GM19468 (cell line): ENCODE measurements at regions not wholly inside any gene's neighbourhood (a gene's known extent, or its start where the extent isn't known, plus 50 kb on each side); places are given as distances from the start of the nearest gene placed in this dataset.

ENCODE experiments used
- ATAC-seq: cut with Tn5 transposase; IDR thresholded peaks from one replicate; pipeline ENCODE4 v1.9.1; 2021; ENCODE audit warnings: mild to moderate bottlenecking, moderate library complexity, moderate number of reproducible peaks; ENCODE audit not compliant: unreplicated experiment; ENCODE audit errors: extremely low read depth

DNA sequence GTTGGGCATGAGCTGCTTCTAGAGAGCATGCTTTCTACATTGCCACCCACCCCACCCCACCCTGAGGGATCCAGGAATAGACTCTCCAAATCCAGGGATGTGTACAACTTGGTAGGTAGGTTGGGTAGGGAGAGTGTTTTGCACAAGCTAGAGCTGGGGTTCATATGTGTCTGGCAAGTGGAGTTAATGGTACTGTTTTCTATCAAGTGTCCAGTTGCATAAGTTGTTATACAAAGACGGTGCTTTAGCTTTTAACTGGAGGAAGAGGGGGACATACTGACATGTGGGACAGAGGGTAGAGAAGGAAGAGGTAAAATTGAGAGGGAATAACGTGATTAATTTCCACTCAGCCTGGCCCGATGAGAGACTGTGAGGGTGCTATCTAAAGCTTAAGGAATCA lies 51.0 kb upstream of the TNC start:
- ATAC-seq = no peak

DNA sequence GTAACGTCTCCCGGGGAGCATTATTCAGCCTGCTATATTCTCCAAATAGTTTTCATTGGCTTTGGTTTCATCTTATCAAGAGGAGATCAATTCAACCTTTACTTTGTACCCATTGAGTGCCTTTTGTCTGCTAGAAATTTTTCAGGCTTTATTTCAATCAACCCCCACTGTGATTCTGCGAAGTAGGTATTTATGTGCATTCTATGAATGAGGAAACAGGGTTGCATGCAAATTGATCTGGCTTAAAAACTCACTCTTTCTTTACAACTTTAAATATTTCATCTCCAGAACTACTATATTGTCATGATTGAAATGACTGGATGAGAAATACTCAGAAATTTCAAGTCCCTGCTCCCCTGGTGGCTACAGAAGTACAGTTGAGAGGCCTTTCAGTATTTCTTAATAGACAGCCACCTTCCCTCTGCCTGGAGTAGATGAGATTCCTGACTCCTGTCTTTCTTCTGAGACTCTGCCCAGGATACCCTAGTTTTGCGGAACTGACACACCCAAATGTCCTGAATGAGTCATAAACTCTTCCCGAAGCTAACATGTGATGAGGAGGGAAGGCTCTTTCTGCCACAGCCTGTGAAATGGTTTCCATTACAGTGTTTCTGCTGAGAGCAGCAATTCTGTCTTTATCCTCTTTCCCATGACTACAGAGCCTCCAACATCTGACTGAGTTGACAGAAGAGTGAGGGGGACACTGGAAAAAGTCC lies 52.6 kb upstream of the TNC start:
- ATAC-seq = no peak

DNA sequence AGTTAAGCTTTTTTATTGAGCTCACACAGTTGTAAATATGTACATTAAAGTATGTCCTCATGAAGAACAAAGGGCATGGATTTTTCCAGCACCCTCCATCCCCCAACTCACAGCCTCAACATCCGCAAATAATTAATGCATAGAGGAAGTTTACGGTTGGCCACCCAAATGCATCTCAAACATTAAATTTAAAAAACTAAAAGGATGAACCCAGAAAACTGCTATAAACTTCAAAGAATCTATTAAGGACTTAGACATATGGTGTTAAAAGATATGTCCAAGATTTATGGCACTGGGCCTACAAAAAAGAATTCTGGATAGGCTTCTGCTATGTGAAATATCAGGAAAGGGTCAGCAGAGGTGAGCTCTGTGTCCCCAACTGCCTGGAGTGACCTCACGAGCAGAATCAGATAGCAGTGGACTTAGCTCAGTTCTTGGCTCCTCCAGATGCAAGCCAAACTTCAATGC lies 54.0 kb upstream of the TNC start:
- no peak for ATAC-seq

DNA sequence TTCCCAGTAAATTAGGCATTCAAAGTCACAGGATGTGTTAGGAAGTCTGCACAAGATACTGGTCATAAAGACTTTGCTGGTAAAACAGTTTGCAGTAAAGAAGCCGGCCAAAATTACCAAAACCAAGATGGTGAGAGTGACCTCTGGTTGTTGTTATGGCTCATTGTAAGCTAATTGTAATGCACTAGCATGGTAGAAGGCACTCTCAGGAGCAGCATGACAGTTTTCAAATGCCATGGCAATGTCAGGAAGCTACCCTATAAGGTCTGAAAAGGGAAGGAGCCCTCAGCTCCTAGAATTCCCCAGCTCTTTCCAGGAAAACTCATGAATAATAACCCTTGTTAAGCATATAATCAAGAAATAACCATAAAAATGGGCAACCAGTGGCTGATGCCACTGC lies 64.3 kb upstream of the TNC start:
- no peak for ATAC-seq

DNA sequence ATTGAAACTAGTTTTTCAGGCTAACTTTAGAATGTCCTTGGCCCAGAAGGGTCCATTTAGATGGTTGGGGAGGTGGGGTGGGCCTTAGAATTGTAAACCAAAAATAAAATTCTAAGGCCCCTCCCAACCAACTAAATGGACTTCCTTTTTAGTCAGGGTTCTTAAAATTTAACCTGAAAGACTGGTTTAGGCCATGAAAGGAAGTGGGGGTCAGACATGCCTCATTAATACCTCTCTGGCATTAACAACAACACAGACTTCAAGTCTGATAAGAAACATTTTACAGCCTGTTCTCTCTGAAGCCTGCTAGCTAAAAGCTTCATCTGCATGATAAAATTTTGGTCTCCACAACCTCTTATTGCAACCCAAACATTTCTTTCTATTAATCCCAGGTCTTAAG lies 65.5 kb upstream of the TNC start:
- no peak for ATAC-seq

DNA sequence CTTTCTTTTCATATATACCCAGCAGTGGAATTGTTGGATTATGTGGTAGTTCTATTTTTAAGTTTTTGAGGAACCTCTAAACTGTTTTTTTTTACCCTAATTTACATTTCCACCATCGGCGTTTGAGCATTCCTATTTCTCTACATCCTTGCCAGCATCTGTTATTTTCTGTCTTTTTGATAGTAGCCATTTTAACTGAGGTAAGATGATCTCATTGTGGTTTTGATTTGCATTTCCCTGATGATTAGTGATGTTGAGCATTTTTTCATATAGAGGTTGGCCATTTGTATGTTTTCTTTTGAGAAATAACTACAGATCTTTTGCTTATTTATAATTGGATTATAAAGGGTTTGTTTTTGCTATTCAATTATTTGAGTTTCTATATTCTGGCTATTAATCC lies 71.7 kb upstream of the TNC start:
- ATAC-seq = no peak

DNA sequence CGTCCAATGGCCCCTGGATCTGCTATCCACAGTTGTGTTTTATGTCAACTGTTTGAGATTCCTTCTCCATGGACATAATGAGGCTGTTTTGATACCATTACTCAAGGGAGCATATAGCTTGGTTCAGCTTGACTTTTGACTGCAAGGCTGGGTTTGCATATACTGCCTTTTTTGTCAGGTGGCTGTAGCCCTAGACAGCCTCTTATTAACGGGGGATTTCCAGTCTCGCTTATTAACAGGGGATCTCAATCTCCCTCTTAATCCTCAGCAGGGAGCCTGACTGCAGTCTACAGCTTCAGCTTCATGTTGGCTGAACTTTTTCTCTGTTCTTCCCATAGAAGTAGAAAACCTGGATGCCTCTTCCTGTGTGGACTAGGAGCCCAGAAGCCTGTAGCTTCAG lies 73.7 kb upstream of the TNC start:
- ATAC-seq = no peak

DNA sequence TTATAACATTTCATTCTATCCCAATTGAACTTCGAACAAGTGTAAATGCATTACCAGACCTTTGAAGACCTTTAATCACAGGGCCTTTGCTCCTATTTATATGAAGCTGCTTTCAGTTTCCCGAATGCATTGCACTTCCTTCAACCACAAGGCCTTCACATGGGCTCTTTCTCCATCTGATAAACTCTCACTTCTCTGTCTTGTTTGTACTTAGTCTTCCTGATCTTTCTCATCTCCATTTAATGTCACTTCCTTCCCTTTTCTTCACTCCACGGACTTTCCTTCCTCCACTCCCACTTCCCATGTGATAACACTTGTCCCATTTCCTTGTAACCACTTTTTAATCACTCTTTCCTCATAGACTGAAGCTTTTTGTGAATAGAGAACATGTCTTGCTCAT lies 74.3 kb upstream of the TNC start:
- ATAC-seq = no peak

DNA sequence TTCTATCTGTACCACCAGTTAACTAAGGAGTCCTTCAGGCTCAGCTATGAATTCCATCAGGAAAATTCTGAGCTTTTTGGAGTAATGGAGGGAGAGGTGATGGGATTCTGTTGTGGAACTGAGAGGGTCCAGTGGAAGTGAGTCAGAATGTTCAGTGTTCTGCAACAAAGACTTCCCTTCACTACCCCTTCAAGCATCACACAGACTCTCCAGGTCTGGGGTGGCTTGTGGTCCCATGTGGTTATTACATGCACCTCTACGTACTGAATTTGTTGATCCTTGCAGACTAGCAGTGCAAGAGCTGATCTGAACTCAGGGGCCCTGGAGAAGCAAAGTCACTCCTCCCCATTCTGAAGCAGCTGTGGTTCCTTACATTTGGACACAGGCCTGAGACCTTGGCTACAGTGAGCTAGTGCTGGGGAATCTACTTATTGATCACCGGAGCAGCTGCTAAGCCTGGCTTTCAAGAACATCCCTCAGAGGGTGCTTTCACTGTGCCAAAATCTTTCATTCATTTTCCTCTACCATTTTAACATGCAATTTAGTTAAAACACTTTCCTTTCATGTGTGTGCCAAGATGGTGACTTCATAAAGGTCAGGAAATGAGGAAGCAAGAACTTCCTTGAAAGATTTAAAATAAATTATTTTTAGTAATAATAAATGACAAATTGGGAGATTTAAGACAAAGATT lies 75.0 kb upstream of the TNC start:
- ATAC-seq = peak; percentile 40

DNA sequence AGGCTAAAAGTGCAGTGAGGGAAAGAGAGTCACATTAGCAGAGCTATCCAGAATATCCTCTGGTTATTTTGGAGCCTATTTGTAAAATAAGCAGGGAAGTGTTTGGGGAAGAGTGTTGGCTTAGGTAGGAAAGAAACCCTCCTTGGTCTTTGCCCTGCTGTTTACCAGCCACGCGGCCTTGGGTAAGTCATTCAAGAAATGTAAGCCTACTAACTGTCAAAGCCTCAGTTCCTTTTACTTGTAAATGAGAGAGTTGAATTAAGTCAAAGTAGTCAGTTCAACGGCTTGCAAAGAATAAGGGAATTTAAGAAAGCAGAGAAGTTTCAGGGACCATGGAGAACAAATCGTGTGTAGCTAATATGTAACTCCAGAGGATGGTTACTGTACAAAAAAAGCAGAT lies 75.8 kb upstream of the TNC start:
- ATAC-seq = no peak

DNA sequence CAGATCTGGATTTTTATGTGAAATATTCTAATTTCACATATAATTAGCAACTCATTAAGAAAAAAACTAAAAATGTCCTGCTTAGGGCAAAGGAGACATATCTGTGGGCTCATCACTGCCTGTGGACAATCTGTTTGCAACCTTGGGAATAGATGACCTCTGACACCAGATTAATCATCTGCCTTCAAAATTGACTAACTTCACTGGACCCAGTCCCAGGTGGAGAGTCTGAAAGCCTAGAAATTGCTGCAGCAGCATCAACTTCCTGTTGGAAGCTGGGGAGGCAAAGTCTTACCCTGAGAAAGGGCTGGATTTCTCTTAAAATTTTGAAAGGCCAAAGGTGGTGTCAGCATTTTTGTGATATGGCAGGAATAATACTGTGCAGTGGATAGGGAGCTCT lies 76.3 kb upstream of the TNC start:
- ATAC-seq = no peak

DNA sequence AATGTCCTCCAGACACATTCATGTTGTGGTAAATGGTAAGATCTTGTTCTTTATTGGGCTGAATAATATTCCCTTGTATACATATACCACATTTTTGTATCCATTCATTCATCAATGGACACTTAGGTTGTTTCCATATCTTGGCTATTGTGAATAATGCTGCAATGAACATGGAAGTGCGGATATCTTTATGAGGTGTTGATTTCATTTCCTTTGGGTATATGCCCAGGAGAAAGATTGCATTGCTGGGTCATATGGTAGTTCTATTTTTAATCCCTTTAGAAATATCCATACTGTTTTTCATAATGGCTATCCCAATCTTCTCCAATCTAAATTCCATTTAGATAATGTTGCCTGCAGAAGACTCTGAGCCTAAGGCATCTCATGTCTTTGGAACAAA lies 78.0 kb upstream of the TNC start:
- ATAC-seq = no peak

DNA sequence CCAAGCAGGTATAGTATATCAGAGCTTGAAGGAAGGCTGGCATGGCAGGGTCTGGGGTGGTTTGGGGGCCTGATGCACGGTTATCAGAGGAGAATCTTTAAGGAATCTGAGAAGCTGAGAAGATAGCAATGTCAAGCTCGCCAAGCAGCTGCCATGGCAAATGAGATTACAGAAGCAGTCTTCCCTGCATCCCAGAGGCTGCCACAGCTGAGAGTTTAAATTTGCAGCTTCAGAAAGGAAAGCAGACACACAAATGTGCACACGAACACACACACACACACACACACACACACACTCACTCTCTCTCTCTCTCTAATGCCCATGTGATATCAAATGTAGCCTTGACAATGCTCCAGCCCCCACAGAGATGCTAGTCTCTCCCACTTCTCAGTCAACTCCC lies 79.0 kb upstream of the TNC start:
- no peak for ATAC-seq

DNA sequence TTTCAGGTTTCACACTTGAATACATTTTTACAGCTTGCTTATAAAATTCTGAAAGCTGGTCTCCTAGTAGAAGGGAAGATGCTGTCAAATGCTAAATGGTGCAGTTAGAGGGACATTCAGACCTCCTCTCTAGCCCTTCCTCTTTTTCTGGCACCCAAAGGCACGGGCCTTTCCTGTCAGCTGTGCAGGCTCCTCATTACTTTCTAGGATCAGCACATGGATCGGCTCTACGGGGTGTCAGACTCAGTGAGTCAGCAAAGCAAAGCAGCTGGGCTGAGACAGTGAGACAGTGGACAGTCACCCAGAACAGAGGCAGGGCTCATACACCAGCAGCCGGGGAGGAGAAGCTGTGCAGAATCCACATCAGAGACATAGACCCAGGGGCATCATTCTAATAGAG lies 80.0 kb upstream of the TNC start:
- ATAC-seq = no peak

DNA sequence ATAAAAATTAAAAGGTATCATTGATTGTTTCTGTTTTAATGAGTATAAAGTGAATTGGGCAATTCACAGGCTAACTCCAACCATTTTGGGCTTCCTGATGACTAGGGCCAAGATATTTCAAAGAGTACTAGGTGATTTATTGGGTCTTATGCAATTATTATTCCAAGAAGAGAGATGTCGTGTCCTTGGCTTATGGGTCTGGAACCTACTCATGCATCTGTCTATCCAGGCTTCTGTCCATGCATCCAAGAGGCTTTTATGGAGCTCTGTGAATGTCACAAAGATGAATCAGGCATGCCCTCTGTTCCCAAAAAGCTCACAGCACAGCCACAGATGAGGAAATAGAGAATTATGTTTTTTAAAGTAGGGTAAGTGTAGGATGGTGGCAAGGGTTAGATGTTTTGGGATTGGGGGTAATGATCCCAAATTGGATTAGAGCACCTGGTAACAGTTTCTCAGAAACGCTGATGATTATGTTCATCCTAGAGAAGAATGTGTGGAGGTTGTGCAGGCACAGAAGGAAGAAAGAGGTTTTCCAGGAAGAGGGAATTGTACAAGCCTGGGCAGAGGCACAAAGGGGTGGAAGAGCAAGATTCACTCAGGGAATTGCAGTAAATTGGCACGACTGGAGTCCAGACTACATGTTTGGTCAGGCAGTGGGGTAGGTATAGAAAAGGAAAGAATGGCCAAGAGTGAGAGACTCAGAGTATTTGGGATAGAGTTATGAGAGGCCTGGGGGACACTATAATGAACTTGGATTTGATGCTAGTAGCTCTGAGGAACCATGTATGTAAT lies 83.0 kb upstream of the TNC start:
- ATAC-seq = no peak

DNA sequence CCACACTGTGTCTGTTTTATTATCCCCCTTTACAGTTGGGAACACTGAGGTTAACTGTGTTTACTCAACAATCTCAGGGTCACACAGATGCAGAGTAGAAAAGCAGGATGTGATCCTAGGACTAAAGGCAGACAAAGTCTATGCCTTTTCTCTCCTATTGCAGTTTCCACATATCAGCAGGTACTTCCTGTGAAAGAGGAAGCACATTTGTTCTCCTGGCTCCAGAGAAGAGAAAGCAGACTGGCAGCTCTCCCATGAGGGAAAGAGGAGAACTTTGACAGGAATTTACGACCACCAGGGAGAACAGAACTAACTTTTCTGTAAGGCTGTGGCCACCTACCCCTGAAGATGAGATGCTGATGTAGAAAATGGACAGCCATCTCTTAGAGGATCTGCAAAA lies 84.2 kb upstream of the TNC start:
- no peak for ATAC-seq

DNA sequence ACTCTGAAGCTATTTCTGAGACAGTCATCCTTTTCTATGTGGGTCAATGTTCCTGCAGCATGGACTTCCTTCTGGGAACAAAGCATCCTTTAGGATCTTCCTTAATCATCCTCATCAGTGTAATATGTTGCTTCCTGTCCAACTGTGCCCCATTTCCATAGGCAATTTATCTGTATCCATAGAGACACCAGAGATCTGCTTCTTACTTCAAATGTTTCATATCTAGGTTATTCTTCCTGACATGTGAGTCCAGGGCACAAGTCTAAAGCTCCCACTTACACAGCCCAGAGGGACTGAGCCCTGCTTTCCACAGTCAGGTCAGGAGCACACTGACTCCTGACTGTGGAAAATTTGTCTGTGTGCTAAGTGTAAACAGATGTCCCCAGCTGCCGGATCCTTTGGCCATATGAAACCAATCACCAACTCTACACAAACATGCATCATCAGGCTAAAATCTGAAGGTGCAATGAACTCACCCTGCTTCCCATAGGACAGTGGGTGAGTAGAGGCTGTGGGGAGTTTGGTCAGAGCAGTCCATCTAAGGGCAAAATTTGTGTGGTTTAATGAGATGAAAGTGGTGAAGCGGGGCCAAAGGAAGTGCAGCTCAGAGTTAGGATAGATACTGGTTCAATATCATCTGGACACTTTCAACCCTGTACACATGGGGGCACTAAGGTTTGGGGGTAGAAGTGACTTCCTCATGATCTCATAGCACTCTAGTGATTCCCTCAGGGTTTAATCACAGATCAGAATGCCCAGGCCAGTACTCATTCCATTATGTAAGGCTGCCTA lies 85.2 kb upstream of the TNC start:
- ATAC-seq = no peak

DNA sequence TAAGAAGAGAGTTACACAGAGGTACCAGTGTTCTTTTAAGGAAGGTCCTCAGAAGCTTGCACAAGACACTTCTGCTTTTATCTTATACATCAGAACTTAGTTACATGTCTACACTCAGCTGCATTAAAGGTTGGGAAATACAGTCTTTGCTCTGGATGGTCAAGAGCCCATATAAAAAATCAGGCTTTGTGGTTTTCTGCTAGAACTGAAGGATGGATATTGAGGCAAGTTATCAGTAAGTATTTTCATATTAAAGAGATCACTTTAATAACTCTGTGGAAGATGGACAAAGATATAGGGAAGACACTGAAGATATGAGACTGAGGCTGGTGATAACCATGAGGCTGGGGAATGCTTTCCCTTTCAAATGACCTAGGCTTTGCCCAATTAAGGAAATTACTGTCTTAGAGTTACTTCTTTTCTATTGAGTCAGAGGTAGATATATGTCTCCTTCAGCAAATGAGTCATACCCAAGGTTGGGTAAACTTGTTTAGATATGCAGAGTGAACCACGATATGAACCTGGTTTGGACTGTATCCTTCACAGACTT lies 87.0 kb upstream of the TNC start:
- ATAC-seq = no peak

DNA sequence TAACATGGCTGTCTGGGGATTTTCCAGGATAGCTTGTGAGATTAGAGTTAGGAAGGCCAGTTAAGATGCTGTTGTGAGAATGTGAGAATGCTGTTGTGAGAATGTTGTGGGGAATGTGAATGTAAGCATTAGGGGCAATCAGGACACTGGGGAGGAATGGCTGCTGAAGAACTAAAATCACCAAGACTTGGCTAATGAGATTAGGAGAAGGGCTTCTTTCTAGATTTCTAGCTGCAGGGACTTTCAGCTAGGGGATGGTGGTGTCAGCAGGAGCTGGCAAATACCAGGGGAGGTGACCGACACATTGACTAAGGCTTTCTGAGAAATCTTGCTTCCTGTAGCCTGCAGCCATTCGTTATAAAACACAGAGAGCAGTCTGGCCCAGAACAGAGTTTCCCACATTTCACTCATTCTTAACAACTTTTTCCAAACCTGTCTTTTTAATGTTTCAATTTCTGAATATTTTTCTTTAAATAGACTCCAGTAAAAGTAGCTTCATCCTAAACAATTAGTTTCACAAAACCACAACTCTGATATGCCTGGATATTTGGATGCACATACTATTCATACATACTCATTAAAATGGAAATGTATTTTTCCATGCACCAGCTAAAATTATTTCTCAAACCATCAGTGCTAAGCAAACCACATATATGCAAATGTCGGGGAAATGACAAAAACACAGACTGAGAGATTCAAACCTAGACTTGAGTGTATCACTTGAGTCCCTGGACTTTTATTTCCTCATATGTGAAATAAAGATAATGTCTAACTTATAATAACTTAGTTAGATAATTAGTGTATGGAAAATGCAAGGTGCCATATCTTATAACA lies 89.3 kb upstream of the TNC start:
- peak; percentile 31 for ATAC-seq
